ENCODE measurements at regions not wholly inside any gene's neighbourhood (a gene's known extent, or its start where the extent isn't known, plus 50 kb on each side); places are given as distances from the start of the nearest gene placed in this dataset.

DNA sequence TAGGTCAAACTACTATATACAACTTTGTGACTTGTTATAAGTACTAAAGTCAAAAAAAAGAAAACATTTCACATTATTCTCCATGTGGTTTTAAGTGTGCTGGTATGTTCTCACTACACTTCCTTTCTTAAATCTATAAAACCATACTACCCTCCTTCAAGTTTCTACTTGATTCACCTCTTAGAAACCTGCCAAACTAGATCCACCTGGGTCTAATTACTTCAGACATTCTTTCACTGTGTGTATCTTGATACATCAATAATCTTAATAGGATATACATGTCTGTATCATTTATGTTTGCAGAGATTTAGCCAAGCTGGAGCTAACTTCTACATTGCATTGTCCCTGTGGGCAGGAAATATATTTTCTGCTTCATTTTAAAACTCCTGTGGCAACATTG, 1012.6 kb downstream of the EFNA5 start:
- TF ChIP-seq, protein P1, sequence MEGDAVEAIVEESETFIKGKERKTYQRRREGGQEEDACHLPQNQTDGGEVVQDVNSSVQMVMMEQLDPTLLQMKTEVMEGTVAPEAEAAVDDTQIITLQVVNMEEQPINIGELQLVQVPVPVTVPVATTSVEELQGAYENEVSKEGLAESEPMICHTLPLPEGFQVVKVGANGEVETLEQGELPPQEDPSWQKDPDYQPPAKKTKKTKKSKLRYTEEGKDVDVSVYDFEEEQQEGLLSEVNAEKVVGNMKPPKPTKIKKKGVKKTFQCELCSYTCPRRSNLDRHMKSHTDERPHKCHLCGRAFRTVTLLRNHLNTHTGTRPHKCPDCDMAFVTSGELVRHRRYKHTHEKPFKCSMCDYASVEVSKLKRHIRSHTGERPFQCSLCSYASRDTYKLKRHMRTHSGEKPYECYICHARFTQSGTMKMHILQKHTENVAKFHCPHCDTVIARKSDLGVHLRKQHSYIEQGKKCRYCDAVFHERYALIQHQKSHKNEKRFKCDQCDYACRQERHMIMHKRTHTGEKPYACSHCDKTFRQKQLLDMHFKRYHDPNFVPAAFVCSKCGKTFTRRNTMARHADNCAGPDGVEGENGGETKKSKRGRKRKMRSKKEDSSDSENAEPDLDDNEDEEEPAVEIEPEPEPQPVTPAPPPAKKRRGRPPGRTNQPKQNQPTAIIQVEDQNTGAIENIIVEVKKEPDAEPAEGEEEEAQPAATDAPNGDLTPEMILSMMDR (conservative IDR thresholded peaks at IDR 0.05; ENCODE audit: low read depth, low read length), result no peak
- DNase-seq (ENCODE audit: low read depth), result no peak
- no peak overlapping the region for H3K4me3 ChIP-seq (ENCODE audit: low read length)

DNA sequence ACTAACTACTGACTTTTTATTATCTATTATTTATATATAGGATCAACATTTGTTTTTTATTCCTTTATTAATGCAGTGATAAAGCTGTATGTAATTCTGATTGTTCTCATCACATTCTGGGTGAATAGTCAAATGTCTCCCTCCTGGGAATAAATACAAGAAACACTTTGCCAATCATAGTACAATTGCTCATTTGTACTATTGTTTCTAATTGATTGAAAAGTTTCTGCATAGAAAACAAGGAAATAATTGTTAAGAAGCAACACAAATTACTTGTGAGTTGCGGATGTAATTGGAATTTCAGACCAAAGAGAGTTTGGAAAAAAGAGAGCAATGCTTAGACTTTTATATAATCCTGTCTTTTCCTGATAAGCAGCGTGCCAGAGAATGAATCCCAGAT, 1013.9 kb downstream of the EFNA5 start:
- no peak overlapping the region for H3K4me3 ChIP-seq (ENCODE audit: low read length)
- TF ChIP-seq, protein P1 (conservative IDR thresholded peaks at IDR 0.05; ENCODE audit: low read depth, low read length), result no peak
- no peak for DNase-seq (ENCODE audit: low read depth)

DNA sequence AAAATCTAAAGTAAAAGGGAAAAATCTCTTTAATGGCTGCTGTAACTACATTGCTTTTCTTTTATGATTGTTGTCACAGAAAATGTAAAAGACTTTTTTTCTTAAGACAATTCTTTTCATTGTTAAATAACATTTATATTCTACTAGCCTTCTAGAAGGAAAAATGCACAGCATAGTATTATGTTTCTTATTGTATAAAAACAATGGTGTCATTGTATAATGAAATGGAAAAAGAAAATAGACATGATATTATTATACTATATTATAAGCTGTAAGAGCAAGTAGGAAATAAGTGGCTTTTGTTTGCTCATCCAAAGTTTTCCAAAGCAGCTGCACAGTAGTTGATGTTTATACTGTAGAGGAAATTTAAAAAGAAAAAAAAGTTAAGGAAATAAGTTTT, 1021.7 kb downstream of the EFNA5 start:
- no peak overlapping the region for H3K4me3 ChIP-seq (ENCODE audit: low read length)
- TF ChIP-seq, protein P1 (conservative IDR thresholded peaks at IDR 0.05; ENCODE audit: low read depth, low read length), result no peak
- no peak for DNase-seq (ENCODE audit: low read depth)

DNA sequence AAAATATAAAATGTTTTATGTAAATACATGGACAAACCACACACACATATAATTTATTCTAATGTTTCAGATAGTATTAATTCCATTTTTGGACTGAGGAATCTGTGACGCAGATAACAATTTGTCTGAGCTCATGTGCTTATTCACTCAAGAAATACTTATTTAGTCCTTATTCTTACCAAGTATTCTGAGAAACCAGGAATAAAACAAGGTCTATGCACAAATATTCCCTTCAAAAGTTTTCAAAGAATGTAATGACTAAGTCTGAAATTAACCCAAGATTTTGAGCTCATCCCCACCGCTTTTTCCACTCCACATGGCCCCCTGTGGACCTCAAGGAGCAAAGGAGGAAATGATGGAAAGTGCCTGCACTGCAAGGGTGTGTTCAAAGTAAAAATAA, 1022.3 kb downstream of the EFNA5 start:
- H3K4me3 ChIP-seq (ENCODE audit: low read length), result no peak overlapping the region
- DNase-seq (ENCODE audit: low read depth), result no peak
- TF ChIP-seq, protein P1 (conservative IDR thresholded peaks at IDR 0.05; ENCODE audit: low read depth, low read length), result no peak

DNA sequence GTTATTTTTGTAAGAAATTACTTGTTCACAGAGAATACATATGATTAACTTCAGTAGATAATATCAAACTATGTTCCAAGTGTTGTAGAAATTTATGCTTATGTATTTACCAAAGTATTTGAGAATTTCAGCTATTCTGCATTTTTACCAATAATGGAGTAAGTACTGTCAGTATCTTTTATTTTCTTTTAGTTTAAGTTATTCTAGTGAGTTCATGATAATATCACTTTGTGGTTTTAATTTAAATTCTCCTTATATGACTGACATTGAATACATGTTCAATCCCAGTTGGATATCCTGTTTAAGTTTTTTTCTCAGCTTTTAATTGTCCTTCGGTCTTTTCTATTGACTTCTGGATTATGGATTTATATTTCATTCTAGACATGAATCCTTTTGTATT, 1024.6 kb downstream of the EFNA5 start:
- TF ChIP-seq, protein P1 (conservative IDR thresholded peaks at IDR 0.05; ENCODE audit: low read depth, low read length), result no peak
- DNase-seq (ENCODE audit: low read depth), result no peak
- H3K4me3 ChIP-seq (ENCODE audit: low read length), result no peak overlapping the region

DNA sequence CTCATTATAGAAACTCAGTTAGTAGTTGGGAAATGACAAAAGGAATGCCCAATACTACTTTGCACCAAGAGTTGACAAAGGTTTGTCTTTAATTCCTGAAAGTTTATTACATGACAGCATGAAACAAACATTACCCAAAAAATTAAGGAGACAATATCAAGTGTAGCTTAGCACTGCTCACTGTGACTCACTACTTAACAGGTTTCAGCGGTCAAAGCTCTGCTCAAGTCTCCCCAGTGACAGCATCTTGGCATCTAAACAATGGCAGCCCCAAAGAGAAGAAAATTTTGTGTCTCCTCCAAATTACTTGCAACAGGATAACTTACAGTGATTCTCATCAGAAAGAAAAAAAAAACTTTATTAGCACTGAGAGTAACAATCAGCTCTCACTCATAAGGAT, 1030.2 kb downstream of the EFNA5 start:
- no peak for DNase-seq (ENCODE audit: low read depth)
- H3K4me3 ChIP-seq (ENCODE audit: low read length), result no peak overlapping the region
- TF ChIP-seq, protein P1 (conservative IDR thresholded peaks at IDR 0.05; ENCODE audit: low read depth, low read length), result no peak

DNA sequence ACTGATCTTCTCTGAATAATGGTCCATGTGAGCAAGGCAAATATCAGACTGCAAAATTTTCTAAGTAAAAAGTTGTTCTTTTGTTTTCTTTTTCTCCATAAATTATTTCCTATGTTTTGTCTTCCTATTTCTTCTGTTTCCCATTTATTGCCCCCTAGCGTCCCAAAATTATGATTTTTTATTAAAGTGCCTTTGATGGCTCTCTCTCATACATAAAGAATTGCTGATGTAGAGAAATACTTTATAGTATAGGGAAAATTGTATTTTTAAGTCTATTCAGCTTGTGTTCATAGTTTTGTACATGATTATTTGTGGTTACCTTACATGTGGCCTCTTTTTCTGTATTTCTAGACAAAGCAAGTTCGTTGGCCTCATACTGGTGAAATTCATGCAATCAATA, 1031.2 kb downstream of the EFNA5 start:
- no peak for DNase-seq (ENCODE audit: low read depth)
- no peak overlapping the region for H3K4me3 ChIP-seq (ENCODE audit: low read length)
- TF ChIP-seq, protein P1 (conservative IDR thresholded peaks at IDR 0.05; ENCODE audit: low read depth, low read length), result no peak
